HepG2 (cell line): ENCODE measurements at regions not wholly inside any gene's neighbourhood (a gene's known extent, or its start where the extent isn't known, plus 50 kb on each side); places are given as distances from the start of the nearest gene placed in this dataset.

Experiments used
- ATAC-seq: fragments of 200-7000 bp; cut with Tn5 transposase; 3 replicates; pipeline ENCODE4 v1.9.1; 2020; ENCODE audit warnings: mild to moderate bottlenecking, moderate library complexity
- BruUV-seq: library from RNA; stranded (reverse); fragments of 400-500 nt; replicated peaks from 2 replicates; lab custom pipeline; 2021; lab: Mats Ljungman, UMichigan
- CTCF ChIA-PET: fragments of 300-600 bp; formaldehyde crosslinking; extraction: SDS; loops from one replicate; lab custom pipeline; 2021; ENCODE audit warnings: low total read pairs, inconsistent platforms, low intra/inter-chr PET ratio; lab: Yijun Ruan, JAX
- POLR2A ChIA-PET: fragments of 350-600 bp; sonication (Branson Sonifier 250); formaldehyde crosslinking; loops from one replicate; lab custom pipeline; 2020; ENCODE audit warnings: antibody characterized with exemption, inconsistent platforms; lab: Yijun Ruan, JAX
- DNase-seq: peaks from one replicate; pipeline ENCODE4 v3.0.0-alpha.2; 2015; ENCODE audit warnings: low spot score
- FAIRE-seq: peaks from 3 replicates; lab custom pipeline; 2011; peaks lifted over from hg19 to GRCh38; lab: Jason Lieb, UNC
- H2AFZ ChIP-seq: one replicate; pipeline ENCODE4 v1.6.1; 2011; ENCODE audit warnings: low read length, inconsistent platforms
- H3K27ac ChIP-seq: fragments of 300-600 bp; 3 replicates; pipeline ENCODE4 v1.8.0; 2011; ENCODE audit warnings: mixed run types, mild to moderate bottlenecking, mixed read lengths, low read length, inconsistent platforms; ENCODE audit not compliant: insufficient read depth; ENCODE audit errors: extremely low read length
- H3K27me3 ChIP-seq, 2 experiments: fragments of 200-600 bp in 1 of 2; 2 replicates in 1 of 2; 3 replicates in 1 of 2; pipeline versions ENCODE4 v1.6.0 to v1.8.0; 2011; ENCODE audit warnings: low read length in 2 of 2, mild to moderate bottlenecking in 2 of 2, moderate library complexity in 2 of 2, inconsistent platforms in 1 of 2; ENCODE audit not compliant: insufficient read depth in 2 of 2, control insufficient read depth in 1 of 2
- H3K36me3 ChIP-seq, 2 experiments: fragments of 200-600 bp in 1 of 2; replicated peaks in 1 of 2; 2 replicates in 1 of 2; 3 replicates in 1 of 2; pipeline versions ENCODE4 v1.5.1 to v1.8.0; 2011; ENCODE audit warnings: low read length in 2 of 2, inconsistent platforms in 1 of 2; ENCODE audit not compliant: insufficient read depth in 2 of 2, control insufficient read depth in 1 of 2
- H3K4me1 ChIP-seq: 2 replicates; pipeline ENCODE4 v1.5.1; 2012; ENCODE audit warnings: low read length, inconsistent platforms; ENCODE audit not compliant: insufficient read depth
- H3K4me2 ChIP-seq: 2 replicates; pipeline ENCODE4 v1.6.0; 2011; ENCODE audit warnings: low read depth, low read length, inconsistent platforms
- H3K4me3 ChIP-seq, 3 experiments: fragments of 200-600 bp in 1 of 3; sonication (generic), shearing (Covaris generic) in 1 of 3; replicated peaks in 1 of 3; 2 replicates each; pipeline ENCODE4 v1.5.1; 2011 to 2016; ENCODE audit warnings: low read length in 3 of 3, inconsistent platforms in 2 of 3, low read depth in 2 of 3, mild to moderate bottlenecking in 2 of 3, control low read depth in 1 of 3, mixed read lengths in 1 of 3; ENCODE audit not compliant: insufficient read depth in 1 of 3
- H3K79me2 ChIP-seq: one replicate; pipeline ENCODE4 v1.6.1; 2011; ENCODE audit warnings: low read length, inconsistent platforms; ENCODE audit not compliant: insufficient read depth
- H3K9ac ChIP-seq: 2 replicates; pipeline ENCODE4 v1.6.0; 2011; ENCODE audit warnings: mild to moderate bottlenecking, low read depth, low read length, inconsistent platforms; ENCODE audit not compliant: insufficient read depth
- H3K9me3 ChIP-seq: 2 replicates; pipeline ENCODE4 v1.5.1; 2012; ENCODE audit warnings: mild to moderate bottlenecking, low read length
- H4K20me1 ChIP-seq: 2 replicates; pipeline ENCODE4 v1.6.0; 2011; ENCODE audit warnings: inconsistent platforms, mild to moderate bottlenecking, low read length, moderate library complexity; ENCODE audit not compliant: insufficient read depth
- ATF7 ChIP-seq, 2 experiments: fragments of 450-650 bp in 1 of 2; sonication (generic) in 1 of 2; formaldehyde crosslinking in 1 of 2; IDR thresholded peaks; 2 replicates each; pipeline versions ENCODE4 v1.4.0 to v1.6.1; 2016 to 2020; ENCODE audit warnings: antibody characterized with exemption in 1 of 2, mild to moderate bottlenecking in 1 of 2, missing genetic modification reagents in 1 of 2
- ATF7-NPFF ChIP-seq: sonication (generic); formaldehyde crosslinking; IDR thresholded peaks from 2 replicates; pipeline ENCODE4 v1.8.1; 2023; ENCODE audit warnings: mild to moderate bottlenecking, low read depth, missing genetic modification reagents, moderate library complexity
- BORCS8-MEF2B ChIP-seq: sonication (generic); formaldehyde crosslinking; IDR thresholded peaks from 2 replicates; pipeline ENCODE4 v1.8.0; 2022; ENCODE audit warnings: mild to moderate bottlenecking, missing genetic modification reagents
- CEBPB ChIP-seq: IDR thresholded peaks from 2 replicates; pipeline ENCODE4 v1.6.1; 2011; ENCODE audit warnings: low read depth, low read length, improper control_type of control experiment, borderline replicate concordance
- HHEX ChIP-seq: IDR thresholded peaks from 2 replicates; pipeline ENCODE4 v1.6.1; 2016; ENCODE audit warnings: control low read depth
- KLF16 ChIP-seq, 2 experiments: sonication (generic) in 1 of 2; formaldehyde crosslinking in 1 of 2; IDR thresholded peaks; 2 replicates each; pipeline versions ENCODE4 v1.6.1 to v1.8.0; 2016 to 2023; ENCODE audit warnings: missing genetic modification reagents in 2 of 2, missing compliant biosample characterization in 1 of 2
- NFKB2 ChIP-seq: sonication (generic); formaldehyde crosslinking; IDR thresholded peaks from 2 replicates; pipeline ENCODE4 v1.4.0; 2020; ENCODE audit warnings: missing genetic modification reagents, borderline replicate concordance
- PAF1 ChIP-seq: IDR thresholded peaks from 2 replicates; pipeline ENCODE4 v1.6.1; 2016; ENCODE audit warnings: missing genetic modification reagents, missing compliant biosample characterization
- PAWR ChIP-seq: sonication (generic); formaldehyde crosslinking; IDR thresholded peaks from 2 replicates; pipeline ENCODE4 v1.4.0; 2020; ENCODE audit warnings: missing genetic modification reagents, mild to moderate bottlenecking, borderline replicate concordance
- ZFP90 ChIP-seq: sonication (generic); formaldehyde crosslinking; IDR thresholded peaks from 2 replicates; pipeline ENCODE4 v1.8.0; 2022; ENCODE audit warnings: missing genetic modification reagents, mild to moderate bottlenecking, inconsistent platforms, borderline replicate concordance
- ZNF296 ChIP-seq: sonication (generic); formaldehyde crosslinking; conservative IDR thresholded peaks from 2 replicates; pipeline ENCODE4 v1.5.0; 2020; ENCODE audit warnings: mild to moderate bottlenecking, missing genetic modification reagents
- ZNF350 ChIP-seq: sonication (generic); formaldehyde crosslinking; IDR thresholded peaks from 2 replicates; pipeline ENCODE4 v1.4.0; 2020; ENCODE audit warnings: mild to moderate bottlenecking, low read depth, missing genetic modification reagents, borderline replicate concordance
- ZNF841 ChIP-seq: sonication (generic); formaldehyde crosslinking; IDR thresholded peaks from 2 replicates; pipeline ENCODE4 v1.8.1; 2023; ENCODE audit warnings: missing genetic modification reagents, borderline replicate concordance
- WGBS: methylation state at CpG from one replicate; pipeline ENCODE4 v1.1.6; 2017; ENCODE audit warnings: low lambda C conversion rate; 5-methylcytosine and 5-hydroxymethylcytosine counted together
- in situ Hi-C: cut with HindIII; loops from 2 replicates; pipeline ENCODE4 v1.10.0; 2017; ENCODE audit warnings: low pct_unique_long_range_greater_than_20kb; ENCODE audit not compliant: extremely low pct_ligation_motif_present
- intact Hi-C: fragments of 100-400 bp; cut with micrococcal nuclease; formaldehyde crosslinking; loops from one replicate; pipeline ENCODE4 v1.10.0; 2022; ENCODE audit not compliant: unreplicated experiment
- TF ChIP-seq, protein P1 (sequence below): sonication (generic); formaldehyde crosslinking; IDR thresholded peaks from 2 replicates; pipeline ENCODE4 v1.4.0; 2020; ENCODE audit warnings: mild to moderate bottlenecking, missing genetic modification reagents

DNA sequence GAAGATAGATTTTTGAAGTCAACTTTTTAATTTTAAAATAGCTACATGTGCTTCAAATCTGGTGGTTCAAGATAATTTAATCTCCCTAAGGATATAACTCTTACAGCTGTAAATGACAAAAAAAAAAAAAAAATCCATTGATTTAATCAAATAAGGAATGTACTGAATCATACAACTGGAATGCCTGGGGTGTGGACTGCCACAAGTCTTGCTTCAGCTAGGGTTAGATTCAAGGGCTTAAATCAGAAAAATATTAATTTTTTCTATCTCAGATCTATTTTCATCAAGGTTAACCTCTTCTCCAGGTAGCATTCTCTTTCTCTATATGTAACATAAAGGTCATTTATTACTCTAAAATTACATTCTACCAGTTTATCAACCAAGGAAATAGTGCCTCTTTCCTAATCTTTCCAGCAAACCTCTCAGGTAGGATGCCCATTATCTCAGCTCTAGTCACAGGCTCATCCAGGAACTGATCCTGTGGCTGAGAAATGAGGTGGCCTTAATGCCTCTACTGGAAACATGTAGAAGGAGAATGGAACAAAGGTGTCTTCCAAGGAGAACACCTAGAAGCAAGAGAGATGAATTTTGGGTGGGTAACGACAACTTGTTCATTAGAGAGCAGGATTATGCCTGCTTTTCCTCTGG is 466.9 kb downstream of the CBLN4 start:
- no peak overlapping the region for H3K9ac ChIP-seq
- H3K27ac ChIP-seq, result no peak overlapping the region
- H3K79me2 ChIP-seq, result no peaks in the 10 kb centered on the region
- H3K27me3 ChIP-seq, result no peaks in the 10 kb centered on the region
- CTCF ChIA-PET, result no interaction called here
- no peak overlapping the region for H3K4me2 ChIP-seq
- intact Hi-C loops (no loop called here), in situ Hi-C loops (no loop called here)
- WGBS, result 0% methylated on average over 1 of the region's 1 CpG
- TF ChIP-seq ZFP90 (CRISPR knock-in tag), result no peak
- no peak for TF ChIP-seq PAF1 (CRISPR knock-in tag)
- TF ChIP-seq PAWR (CRISPR knock-in tag), result no peak
- TF ChIP-seq ZNF350 (CRISPR knock-in tag), result no peak
- no peak for TF ChIP-seq ZNF841 (CRISPR knock-in tag)
- FAIRE-seq (no peak), DNase-seq (no peak), ATAC-seq (no peak)
- peaks cover 98% of the 10 kb centered on the region for H3K9me3 ChIP-seq
- H3K36me3 ChIP-seq, result no peaks in the 10 kb centered on the region
- H2AFZ ChIP-seq, result no peak overlapping the region
- no TSS peak for BruUV-seq
- POLR2A ChIA-PET, result no interaction called here
- no peaks in the 10 kb centered on the region for H3K4me1 ChIP-seq
- no peaks in the 10 kb centered on the region for H4K20me1 ChIP-seq
- H3K4me3 ChIP-seq, result no peak overlapping the region

DNA sequence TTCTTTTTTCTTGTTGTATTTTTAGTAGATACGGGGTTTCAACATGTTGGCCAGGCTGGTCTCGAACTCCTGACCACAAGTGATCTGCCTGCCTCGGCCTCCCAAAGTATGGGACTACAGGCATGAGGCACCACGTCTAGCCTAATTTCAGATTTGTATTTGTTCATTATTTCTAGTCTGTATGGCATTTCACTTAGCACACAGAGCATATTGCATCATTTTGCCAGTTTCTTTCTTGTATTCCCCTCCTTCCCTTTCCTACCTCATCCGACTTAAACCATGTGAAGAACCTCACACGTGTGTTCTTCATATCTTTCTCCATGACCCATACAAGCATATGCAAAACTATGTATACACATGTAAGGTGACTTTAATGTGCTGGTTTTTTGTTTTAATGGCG is 470.0 kb downstream of the CBLN4 start:
- Histone ChIP-seq H3K36me3 (no peaks in the 10 kb centered on the region), H3K4me1 (no peaks in the 10 kb centered on the region), H3K9ac (no peak overlapping the region), H2AFZ (no peak overlapping the region), H3K4me2 (no peak overlapping the region), H3K4me3 (no peak overlapping the region), H3K79me2 (no peaks in the 10 kb centered on the region), H3K27me3 (no peaks in the 10 kb centered on the region), H3K27ac (no peak overlapping the region), H3K9me3 (peaks cover 89% of the 10 kb centered on the region), H4K20me1 (no peaks in the 10 kb centered on the region)
- in situ Hi-C loops, result no loop called here
- CTCF ChIA-PET, result no interaction called here
- FAIRE-seq (no peak), ATAC-seq (no peak), DNase-seq (no peak)
- intact Hi-C loops, result no loop called here
- no TSS peak for BruUV-seq
- POLR2A ChIA-PET, result no interaction called here
- WGBS, result 5% methylated on average over 7 of the region's 7 CpGs
- TF ChIP-seq NFKB2 (CRISPR knock-in tag) (no peak), ZNF296 (no peak), CEBPB (peak; percentile 65; the same call in 1 of the 2 replicates), ATF7 (IDR thresholded peaks at IDR 0.05) (peak; percentile 76), ATF7 (CRISPR knock-in tag; IDR thresholded peaks at IDR 0.05) (no peak), BORCS8-MEF2B (CRISPR knock-in tag) (no peak), HHEX (CRISPR knock-in tag) (no peak), ATF7-NPFF (CRISPR knock-in tag) (no peak), KLF16 (CRISPR knock-in tag; IDR thresholded peaks at IDR 0.05) (no peak)
- TF ChIP-seq, protein P1, sequence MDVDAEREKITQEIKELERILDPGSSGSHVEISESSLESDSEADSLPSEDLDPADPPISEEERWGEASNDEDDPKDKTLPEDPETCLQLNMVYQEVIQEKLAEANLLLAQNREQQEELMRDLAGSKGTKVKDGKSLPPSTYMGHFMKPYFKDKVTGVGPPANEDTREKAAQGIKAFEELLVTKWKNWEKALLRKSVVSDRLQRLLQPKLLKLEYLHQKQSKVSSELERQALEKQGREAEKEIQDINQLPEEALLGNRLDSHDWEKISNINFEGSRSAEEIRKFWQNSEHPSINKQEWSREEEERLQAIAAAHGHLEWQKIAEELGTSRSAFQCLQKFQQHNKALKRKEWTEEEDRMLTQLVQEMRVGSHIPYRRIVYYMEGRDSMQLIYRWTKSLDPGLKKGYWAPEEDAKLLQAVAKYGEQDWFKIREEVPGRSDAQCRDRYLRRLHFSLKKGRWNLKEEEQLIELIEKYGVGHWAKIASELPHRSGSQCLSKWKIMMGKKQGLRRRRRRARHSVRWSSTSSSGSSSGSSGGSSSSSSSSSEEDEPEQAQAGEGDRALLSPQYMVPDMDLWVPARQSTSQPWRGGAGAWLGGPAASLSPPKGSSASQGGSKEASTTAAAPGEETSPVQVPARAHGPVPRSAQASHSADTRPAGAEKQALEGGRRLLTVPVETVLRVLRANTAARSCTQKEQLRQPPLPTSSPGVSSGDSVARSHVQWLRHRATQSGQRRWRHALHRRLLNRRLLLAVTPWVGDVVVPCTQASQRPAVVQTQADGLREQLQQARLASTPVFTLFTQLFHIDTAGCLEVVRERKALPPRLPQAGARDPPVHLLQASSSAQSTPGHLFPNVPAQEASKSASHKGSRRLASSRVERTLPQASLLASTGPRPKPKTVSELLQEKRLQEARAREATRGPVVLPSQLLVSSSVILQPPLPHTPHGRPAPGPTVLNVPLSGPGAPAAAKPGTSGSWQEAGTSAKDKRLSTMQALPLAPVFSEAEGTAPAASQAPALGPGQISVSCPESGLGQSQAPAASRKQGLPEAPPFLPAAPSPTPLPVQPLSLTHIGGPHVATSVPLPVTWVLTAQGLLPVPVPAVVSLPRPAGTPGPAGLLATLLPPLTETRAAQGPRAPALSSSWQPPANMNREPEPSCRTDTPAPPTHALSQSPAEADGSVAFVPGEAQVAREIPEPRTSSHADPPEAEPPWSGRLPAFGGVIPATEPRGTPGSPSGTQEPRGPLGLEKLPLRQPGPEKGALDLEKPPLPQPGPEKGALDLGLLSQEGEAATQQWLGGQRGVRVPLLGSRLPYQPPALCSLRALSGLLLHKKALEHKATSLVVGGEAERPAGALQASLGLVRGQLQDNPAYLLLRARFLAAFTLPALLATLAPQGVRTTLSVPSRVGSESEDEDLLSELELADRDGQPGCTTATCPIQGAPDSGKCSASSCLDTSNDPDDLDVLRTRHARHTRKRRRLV (CRISPR knock-in tag), result no peak
